PC-9 (cell line): ENCODE measurements at regions not wholly inside any gene's neighbourhood (a gene's known extent, or its start where the extent isn't known, plus 50 kb on each side); places are given as distances from the start of the nearest gene placed in this dataset.

Experiments
- BruUV-seq: library from RNA; stranded (reverse); fragments of 400-500 nt; replicated peaks from 2 replicates; lab custom pipeline; 2021; lab: Mats Ljungman, UMichigan
- CTCF ChIA-PET: fragments of 300-600 bp; sonication (Branson Sonifier 250); formaldehyde crosslinking; loops from one replicate; lab custom pipeline; 2022; ENCODE audit warnings: antibody characterized with exemption; lab: Charles Lee
- POLR2A ChIA-PET: fragments of 300-600 bp; sonication (Branson Sonifier 250); formaldehyde crosslinking; loops from one replicate; lab custom pipeline; 2022; ENCODE audit warnings: antibody characterized with exemption; ENCODE audit not compliant: unreplicated experiment; lab: Charles Lee
- DNase-seq, 2 experiments: peaks; one replicate each; pipeline versions ENCODE4 v3.0.0 to v3.0.0-alpha.2; 2015 to 2022; ENCODE audit warnings: mixed read lengths in 1 of 2
- H2AFZ ChIP-seq: fragments of 200-600 bp; sonication (generic); 2 replicates; pipeline ENCODE4 v1.8.1; 2017; ENCODE audit warnings: antibody characterized with exemption
- H3F3A ChIP-seq: fragments of 200-600 bp; sonication (generic); 2 replicates; pipeline ENCODE4 v1.8.1; 2017; ENCODE audit warnings: antibody characterized with exemption, mild to moderate bottlenecking, low read depth; ENCODE audit not compliant: insufficient read depth
- H3K27ac ChIP-seq: fragments of 200-600 bp; sonication (generic); 2 replicates; pipeline ENCODE4 v1.6.1; 2016; ENCODE audit warnings: mixed run types
- H3K27me3 ChIP-seq: fragments of 200-600 bp; sonication (generic); 2 replicates; pipeline ENCODE4 v1.6.1; 2016; ENCODE audit warnings: low read depth, mixed run types; ENCODE audit not compliant: insufficient read depth
- H3K36me3 ChIP-seq: fragments of 200-600 bp; sonication (generic); 2 replicates; pipeline ENCODE4 v1.6.1; 2016; ENCODE audit warnings: low read depth, mixed run types
- H3K4me1 ChIP-seq: fragments of 200-600 bp; sonication (generic); replicated peaks from 2 replicates; pipeline ENCODE4 v1.6.1; 2016; ENCODE audit warnings: mixed run types; ENCODE audit not compliant: insufficient read depth
- H3K4me2 ChIP-seq: fragments of 200-600 bp; sonication (generic); 2 replicates; pipeline ENCODE4 v1.6.1; 2017; ENCODE audit warnings: mixed run types
- H3K4me3 ChIP-seq: fragments of 200-600 bp; sonication (generic); 2 replicates; pipeline ENCODE4 v1.6.1; 2016; ENCODE audit warnings: mixed run types
- H3K79me2 ChIP-seq: fragments of 200-600 bp; sonication (generic); 2 replicates; pipeline ENCODE4 v1.6.1; 2017; ENCODE audit warnings: low read depth, mixed run types
- H3K9me2 ChIP-seq: fragments of 200-600 bp; sonication (generic); 2 replicates; pipeline ENCODE4 v1.8.1; 2017; ENCODE audit warnings: mild to moderate bottlenecking; ENCODE audit not compliant: insufficient read depth
- H3K9me3 ChIP-seq: fragments of 200-600 bp; sonication (generic); 2 replicates; pipeline ENCODE4 v1.8.1; 2016; ENCODE audit warnings: low read depth; ENCODE audit not compliant: insufficient read depth
- H4K20me1 ChIP-seq: fragments of 200-600 bp; sonication (generic); 2 replicates; pipeline ENCODE4 v1.8.1; 2017; ENCODE audit not compliant: insufficient read depth
- EZH2 ChIP-seq: fragments of 200-600 bp; sonication (generic); IDR thresholded peaks from 2 replicates; pipeline ENCODE4 v1.8.0; 2017; ENCODE audit warnings: antibody characterized with exemption, low read depth
- intact Hi-C: fragments of 100-400 bp; cut with micrococcal nuclease; formaldehyde crosslinking; loops from one replicate; pipeline ENCODE4 v1.10.0; 2022; ENCODE audit not compliant: unreplicated experiment
- TF ChIP-seq, protein P1 (sequence below): fragments of 200-600 bp; sonication (generic); conservative IDR thresholded peaks from 2 replicates; pipeline ENCODE4 v1.6.1; 2017; ENCODE audit warnings: mixed run types, antibody characterized with exemption, mild to moderate bottlenecking, moderate library complexity

DNA sequence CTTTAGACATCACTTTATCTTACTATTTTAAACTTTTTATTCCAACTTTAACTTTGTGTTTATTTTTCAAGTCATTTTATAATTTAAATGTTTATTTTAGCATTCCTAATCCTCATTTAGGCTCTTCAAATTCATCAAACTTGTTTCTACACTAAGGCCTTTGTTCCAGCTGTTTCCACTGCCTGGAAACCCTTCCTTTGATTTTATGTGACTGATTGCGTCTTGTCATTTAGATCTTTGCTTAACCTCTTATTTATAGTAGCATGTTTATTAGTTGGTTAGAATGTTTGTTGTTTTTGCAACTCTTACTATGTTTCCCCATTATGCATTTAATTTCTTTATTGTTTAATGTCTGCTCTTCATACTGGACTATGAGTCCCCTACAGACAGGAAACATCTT is 132.0 kb downstream of the FAM181B start:
- no peaks in the 10 kb centered on the region for H4K20me1 ChIP-seq
- H2AFZ ChIP-seq, result no peak overlapping the region
- H3K9me3 ChIP-seq, result no peaks in the 10 kb centered on the region
- intact Hi-C loops, result no loop called here
- no peaks in the 10 kb centered on the region for H3F3A ChIP-seq
- no peak overlapping the region for H3K4me2 ChIP-seq
- H3K79me2 ChIP-seq, result no peaks in the 10 kb centered on the region
- H3K27ac ChIP-seq, result no peak overlapping the region
- H3K4me1 ChIP-seq, result no peaks in the 10 kb centered on the region
- ChIA-PET CTCF (no interaction called here), POLR2A (no interaction called here)
- no peaks in the 10 kb centered on the region for H3K9me2 ChIP-seq
- TF ChIP-seq EZH2, result no peak
- TF ChIP-seq, protein P1, sequence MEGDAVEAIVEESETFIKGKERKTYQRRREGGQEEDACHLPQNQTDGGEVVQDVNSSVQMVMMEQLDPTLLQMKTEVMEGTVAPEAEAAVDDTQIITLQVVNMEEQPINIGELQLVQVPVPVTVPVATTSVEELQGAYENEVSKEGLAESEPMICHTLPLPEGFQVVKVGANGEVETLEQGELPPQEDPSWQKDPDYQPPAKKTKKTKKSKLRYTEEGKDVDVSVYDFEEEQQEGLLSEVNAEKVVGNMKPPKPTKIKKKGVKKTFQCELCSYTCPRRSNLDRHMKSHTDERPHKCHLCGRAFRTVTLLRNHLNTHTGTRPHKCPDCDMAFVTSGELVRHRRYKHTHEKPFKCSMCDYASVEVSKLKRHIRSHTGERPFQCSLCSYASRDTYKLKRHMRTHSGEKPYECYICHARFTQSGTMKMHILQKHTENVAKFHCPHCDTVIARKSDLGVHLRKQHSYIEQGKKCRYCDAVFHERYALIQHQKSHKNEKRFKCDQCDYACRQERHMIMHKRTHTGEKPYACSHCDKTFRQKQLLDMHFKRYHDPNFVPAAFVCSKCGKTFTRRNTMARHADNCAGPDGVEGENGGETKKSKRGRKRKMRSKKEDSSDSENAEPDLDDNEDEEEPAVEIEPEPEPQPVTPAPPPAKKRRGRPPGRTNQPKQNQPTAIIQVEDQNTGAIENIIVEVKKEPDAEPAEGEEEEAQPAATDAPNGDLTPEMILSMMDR, result no peak
- H3K4me3 ChIP-seq, result no peak overlapping the region
- H3K27me3 ChIP-seq, result no peaks in the 10 kb centered on the region
- DNase-seq, result no peak
- BruUV-seq, result no TSS peak
- no peaks in the 10 kb centered on the region for H3K36me3 ChIP-seq

DNA sequence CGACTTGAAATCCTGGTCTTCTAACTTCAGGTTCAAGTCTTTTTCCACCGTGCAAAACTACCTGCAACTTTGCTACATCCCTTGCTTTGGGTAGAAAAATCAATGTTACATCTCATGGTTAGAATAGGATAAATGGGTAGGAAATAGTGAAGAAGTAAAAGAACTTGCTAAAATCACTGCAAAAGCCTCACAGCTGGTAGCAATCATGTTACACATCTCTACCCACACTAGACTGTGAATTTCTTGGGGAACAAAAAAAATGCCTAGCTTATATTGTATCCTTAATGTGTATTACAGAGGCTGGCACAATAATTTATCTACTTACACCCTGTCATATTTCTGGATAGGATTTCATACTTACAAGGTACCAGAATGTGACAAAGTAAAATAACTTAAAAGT is 133.8 kb downstream of the FAM181B start:
- no peaks in the 10 kb centered on the region for H3F3A ChIP-seq
- H4K20me1 ChIP-seq, result no peaks in the 10 kb centered on the region
- ChIA-PET CTCF (no interaction called here), POLR2A (no interaction called here)
- H3K4me1 ChIP-seq, result no peaks in the 10 kb centered on the region
- BruUV-seq, result no TSS peak
- no peaks in the 10 kb centered on the region for H3K36me3 ChIP-seq
- TF ChIP-seq, protein P1, result no peak
- no peak for TF ChIP-seq EZH2
- no peaks in the 10 kb centered on the region for H3K27me3 ChIP-seq
- H3K4me3 ChIP-seq, result no peak overlapping the region
- no peak for DNase-seq
- H3K27ac ChIP-seq, result no peak overlapping the region
- no peaks in the 10 kb centered on the region for H3K9me2 ChIP-seq
- intact Hi-C loops, result no loop called here
- H3K4me2 ChIP-seq, result no peak overlapping the region
- no peaks in the 10 kb centered on the region for H3K9me3 ChIP-seq
- H2AFZ ChIP-seq, result no peak overlapping the region
- H3K79me2 ChIP-seq, result no peaks in the 10 kb centered on the region

DNA sequence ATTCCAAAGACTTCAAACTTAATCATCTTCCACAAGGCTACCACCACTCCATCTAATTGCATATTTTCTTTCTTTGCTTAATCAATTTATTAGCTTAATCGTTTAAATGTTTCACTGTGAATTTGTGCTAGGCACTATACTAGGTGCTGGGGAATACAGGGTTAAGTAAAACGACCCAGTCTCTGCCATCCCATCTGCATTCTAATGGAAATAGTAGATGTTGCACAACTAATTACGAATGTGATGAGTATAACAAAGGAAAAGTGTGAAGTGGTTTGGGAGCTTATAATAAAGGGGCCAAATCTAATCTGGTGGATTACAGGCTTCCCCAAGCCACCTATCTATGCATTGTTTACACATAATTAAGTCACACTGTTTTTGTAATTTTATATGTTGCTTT is 147.1 kb downstream of the FAM181B start:
- no peaks in the 10 kb centered on the region for H3K9me2 ChIP-seq
- TF ChIP-seq, protein P1, result no peak
- no peak for TF ChIP-seq EZH2
- no peaks in the 10 kb centered on the region for H3K4me1 ChIP-seq
- POLR2A ChIA-PET, result no interaction called here
- H2AFZ ChIP-seq, result no peak overlapping the region
- no peak for DNase-seq
- CTCF ChIA-PET, result no interaction called here
- no peaks in the 10 kb centered on the region for H3K27me3 ChIP-seq
- no peaks in the 10 kb centered on the region for H3K36me3 ChIP-seq
- no peaks in the 10 kb centered on the region for H3K9me3 ChIP-seq
- H4K20me1 ChIP-seq, result no peaks in the 10 kb centered on the region
- intact Hi-C loops, result no loop called here
- no peaks in the 10 kb centered on the region for H3F3A ChIP-seq
- H3K79me2 ChIP-seq, result no peaks in the 10 kb centered on the region
- no peak overlapping the region for H3K27ac ChIP-seq
- no peak overlapping the region for H3K4me2 ChIP-seq
- H3K4me3 ChIP-seq, result no peak overlapping the region
- BruUV-seq, result no TSS peak
